Epithelial cell of prostate (primary cell): ENCODE measurements at regions not wholly inside any gene's neighbourhood (a gene's known extent, or its start where the extent isn't known, plus 50 kb on each side); places are given as distances from the start of the nearest gene placed in this dataset.

Source experiments
- DNase-seq: peaks from one replicate; pipeline ENCODE4 v3.0.0-alpha.2; 2011; ENCODE audit warnings: low read depth, low spot score
- H3K27ac ChIP-seq: fragments of 450-650 bp; 2 replicates; pipeline ENCODE4 v1.5.1; 2017; ENCODE audit warnings: mild to moderate bottlenecking

DNA sequence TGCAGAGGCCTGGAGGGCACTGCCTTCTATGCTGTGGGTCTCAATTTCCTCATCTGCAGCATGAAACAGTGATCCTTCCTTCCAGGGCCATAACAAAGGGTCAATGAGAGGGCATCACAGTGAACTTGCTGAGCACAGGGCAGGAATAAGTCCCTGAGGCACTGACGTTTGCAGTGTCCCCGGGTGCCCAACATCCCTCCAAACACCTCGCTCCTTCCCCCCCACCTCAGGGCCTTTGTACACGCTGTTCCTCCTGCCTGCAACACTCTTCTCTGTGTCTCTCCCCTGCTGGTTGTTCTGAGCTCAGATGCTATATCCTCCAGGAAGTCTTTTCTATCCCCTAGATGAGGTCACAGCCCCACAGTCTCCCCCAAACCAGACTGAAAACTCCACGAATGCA, 59.7 kb upstream of the TCF20 start:
- H3K27ac ChIP-seq, result no peak overlapping the region
- DNase-seq, result no peak

GRCh38 chr22:42329504-42329903, 59.1 kb upstream of the TCF20 start:
- DNase-seq, result no peak
- no peak overlapping the region for H3K27ac ChIP-seq

DNA sequence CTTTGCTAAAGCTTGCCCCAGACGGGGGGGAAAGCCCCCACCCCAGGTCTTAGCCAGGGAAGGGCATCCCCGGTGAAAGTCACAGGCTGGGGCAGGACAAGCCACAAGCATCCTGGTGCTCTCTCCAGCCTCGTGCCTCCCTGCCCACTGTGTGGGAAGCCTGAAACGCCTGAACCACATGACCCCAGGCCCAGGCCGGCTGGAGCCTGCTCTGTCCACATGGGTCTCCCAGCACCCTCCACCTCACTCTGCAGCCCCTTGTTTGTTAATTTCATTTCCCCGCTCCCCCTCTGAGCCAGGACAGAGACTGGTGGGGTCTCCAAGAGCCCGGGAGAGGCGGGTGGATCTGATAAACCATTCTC, 58.3 kb upstream of the TCF20 start:
- no peak for DNase-seq

DNA sequence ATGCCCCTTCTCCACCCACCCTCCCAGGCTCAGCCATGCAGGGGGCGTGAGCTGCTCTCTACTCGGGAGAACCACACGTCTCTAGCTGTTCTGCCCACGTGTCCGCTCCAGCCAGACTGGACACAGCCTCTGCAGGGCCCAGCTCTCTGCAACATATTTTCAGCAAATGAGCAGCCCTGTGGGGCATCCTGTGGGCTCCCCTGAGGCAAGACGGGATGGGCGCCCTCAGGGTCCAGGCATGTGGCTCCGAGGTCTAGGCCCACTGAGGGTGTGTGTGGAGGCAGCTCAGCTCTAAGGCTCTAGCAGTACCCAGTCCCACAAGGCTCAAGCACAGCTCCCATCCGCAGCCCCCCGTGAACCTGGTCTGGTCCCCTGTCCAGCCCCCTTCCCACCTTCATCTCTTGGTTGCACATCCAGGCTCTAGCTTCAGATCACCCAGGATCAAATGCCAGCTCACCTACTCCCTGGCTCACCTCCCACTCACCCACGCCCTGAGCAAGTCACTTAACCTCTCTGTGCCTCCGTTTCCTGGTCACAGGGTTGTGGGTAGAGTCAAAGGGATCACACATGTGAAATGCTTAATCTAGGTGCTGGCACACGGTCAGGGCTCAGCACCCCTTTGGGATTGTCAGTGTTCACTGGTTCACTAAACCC, 57.8 kb upstream of the TCF20 start:
- no peak overlapping the region for H3K27ac ChIP-seq
- DNase-seq, result no peak

More for the DNA sequence above, 58.3 kb upstream of the TCF20 start:
- no peak overlapping the region for H3K27ac ChIP-seq

GRCh38 chr22:42327462-42328129, 57.1 kb upstream of the TCF20 start:
- no peak overlapping the region for H3K27ac ChIP-seq
- no peak for DNase-seq

DNA sequence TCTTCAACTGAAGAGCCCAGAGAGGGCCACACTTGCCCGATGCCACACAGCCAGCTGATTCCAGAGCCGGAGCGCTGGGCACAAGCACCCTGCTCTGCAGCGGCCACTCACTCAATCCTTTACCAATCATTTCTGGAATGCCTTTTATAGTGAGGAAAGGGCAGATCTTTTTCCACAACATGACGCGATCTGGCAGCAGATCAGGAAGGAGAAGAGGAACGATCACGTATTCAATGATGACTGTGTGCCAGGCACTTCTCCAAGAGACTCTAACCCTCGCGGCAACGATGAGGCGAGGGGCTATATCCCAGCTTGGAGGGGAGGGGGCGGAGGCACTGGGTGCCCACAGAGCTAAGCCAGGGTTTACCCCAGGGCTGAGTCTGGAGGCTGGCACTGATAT, 56.3 kb upstream of the TCF20 start:
- no peak for DNase-seq
- H3K27ac ChIP-seq, result no peak overlapping the region

DNA sequence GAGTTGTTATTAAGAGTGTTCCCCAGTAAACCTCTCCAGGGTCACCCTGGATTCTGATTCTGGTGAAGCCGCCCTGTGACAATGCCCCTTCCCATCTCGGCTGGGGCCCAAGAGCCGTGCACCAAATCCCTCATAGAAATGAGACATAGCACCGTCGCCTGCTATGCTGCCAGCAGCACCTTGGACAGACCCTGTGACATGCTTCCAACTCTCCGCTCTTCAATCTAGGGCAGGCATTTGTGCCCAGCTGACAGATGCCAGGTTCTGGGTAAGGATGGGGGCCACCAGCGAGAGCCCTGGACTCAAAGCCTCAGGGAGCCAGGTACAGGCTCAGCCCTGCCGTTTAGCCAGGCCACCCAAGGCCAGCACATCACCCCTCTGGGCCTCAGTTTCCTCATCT, 55.8 kb upstream of the TCF20 start:
- no peak overlapping the region for H3K27ac ChIP-seq
- no peak for DNase-seq

- no peak for DNase-seq
- no peak overlapping the region for H3K27ac ChIP-seq
These were observed 54.7 kb upstream of the TCF20 start for GRCh38 chr22:42324990-42325710.

GRCh38 chr22:42324566-42324965, 54.1 kb upstream of the TCF20 start:
- DNase-seq, result no peak

DNA sequence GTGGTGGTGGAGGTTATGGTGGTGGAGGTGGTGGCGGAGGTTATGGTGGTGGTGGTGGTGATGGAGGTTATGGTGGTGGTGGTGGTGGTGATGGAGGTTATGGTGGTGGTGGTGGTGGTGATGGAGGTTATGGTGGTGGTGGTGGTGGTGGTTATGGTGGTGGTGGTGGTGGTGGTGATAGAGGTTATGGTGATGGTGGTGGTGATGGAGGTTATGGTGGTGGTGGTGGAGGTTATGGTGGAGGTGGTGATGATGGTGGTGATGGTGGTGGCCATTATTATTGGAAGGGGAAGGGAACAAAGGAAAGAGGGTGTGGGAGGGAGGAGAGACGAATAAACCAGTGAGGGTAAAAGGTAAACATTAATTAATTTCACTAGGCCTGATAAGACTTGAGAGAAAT, 53.5 kb upstream of the TCF20 start:
- DNase-seq, result no peak

More at GRCh38 chr22:42324566-42324965, 54.1 kb upstream of the TCF20 start:
- no peak overlapping the region for H3K27ac ChIP-seq

DNA sequence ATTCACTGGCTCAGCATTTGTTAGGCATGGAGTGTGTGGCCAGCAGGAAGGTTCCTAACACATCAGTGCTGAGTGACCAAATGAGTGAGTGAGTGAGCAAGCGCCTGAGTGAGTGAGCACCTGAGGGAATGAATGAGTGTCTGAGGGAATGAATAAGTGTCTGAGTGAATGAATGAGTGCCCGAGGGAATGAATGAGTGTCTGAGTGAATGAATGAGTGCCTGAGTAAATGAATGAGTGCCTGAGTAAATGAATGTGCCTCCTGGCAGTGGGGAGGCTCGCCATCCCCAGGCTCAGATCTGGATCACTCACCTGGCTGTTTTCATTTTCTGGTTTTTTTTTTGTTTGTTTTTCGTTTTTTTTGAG, 52.1 kb upstream of the TCF20 start:
- H3K27ac ChIP-seq, result peak overlapping the region; percentile 52
- no peak for DNase-seq

More for the DNA sequence above, 53.5 kb upstream of the TCF20 start:
- H3K27ac ChIP-seq, result no peak overlapping the region

GRCh38 chr22:42321908-42322561, 51.6 kb upstream of the TCF20 start:
- no peak for DNase-seq
- peak overlapping the region; percentile 52 for H3K27ac ChIP-seq

DNA sequence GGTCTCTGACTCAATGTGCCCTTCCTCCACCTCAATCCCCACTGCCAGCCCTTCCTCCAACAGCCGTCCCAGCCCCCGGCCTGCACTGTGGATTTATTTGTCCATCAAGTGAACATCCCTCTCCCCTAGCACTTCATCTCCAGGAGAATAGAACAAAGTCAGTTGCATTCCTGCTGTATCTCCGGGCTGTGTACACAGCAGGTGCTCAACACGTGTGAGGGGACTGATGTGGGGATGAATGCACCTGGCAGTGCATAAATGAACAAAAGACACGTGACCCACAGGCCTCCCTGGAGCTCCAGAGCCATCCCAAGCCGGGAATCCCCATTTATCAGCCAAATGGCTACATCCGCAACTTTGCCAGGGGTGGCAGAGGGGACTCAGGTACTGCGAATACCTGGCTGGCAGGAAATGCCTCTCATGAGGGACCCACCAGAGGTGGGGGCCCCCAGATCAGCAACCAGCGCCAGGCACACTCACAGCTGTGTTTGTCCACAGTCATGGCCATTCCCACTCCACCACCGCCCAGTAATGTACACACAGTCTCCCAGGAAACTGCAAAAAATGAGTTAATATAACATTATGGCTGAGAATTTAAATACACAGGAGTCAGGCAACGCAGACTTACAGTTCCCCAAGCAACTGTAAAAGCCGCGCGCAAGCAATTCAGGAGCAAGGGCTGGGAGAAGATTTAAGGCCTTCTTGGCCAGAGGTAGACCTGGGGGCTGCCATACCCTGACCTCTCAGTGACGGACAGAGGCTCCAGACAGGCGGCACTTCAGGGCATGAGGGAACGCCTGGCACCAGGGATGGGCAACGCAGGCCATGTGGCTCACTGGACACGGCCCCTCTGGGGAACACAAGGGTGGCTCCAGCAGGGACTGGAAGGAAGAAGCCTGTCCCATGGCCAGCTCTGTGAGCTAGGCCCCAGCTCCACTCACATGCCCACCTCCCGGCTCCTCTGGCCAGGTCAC, 50.3 kb upstream of the TCF20 start:
- no peak for DNase-seq
- no peak overlapping the region for H3K27ac ChIP-seq
